Activated CD4-positive, alpha-beta T cell treated with anti-CD3 and anti-CD28 coated beads, Interleukin-2, amount 10 ng/mL, durations not matched to agents 24 days and 14 days (primary cell): ENCODE measurements at regions not wholly inside any gene's neighbourhood (a gene's known extent, or its start where the extent isn't known, plus 50 kb on each side); places are given as distances from the start of the nearest gene placed in this dataset.

Source experiments
- DNase-seq: peaks from one replicate; pipeline ENCODE4 v3.0.0; 2022
- H3K27ac Mint-ChIP-seq: one replicate; pipeline ENCODE4 v1.8.0; 2022; ENCODE audit warnings: mild to moderate bottlenecking, mixed read lengths
- H3K27me3 Mint-ChIP-seq: one replicate; pipeline ENCODE4 v1.8.0; 2022; ENCODE audit warnings: mixed read lengths
- H3K36me3 Mint-ChIP-seq: one replicate; pipeline ENCODE4 v1.8.0; 2022; ENCODE audit warnings: low read depth, mild to moderate bottlenecking, mixed read lengths
- H3K4me1 Mint-ChIP-seq: one replicate; pipeline ENCODE4 v1.8.0; 2021; ENCODE audit warnings: mixed read lengths
- H3K4me3 Mint-ChIP-seq: one replicate; pipeline ENCODE4 v1.8.0; 2022; ENCODE audit warnings: mild to moderate bottlenecking, moderate library complexity, mixed read lengths
- H3K9me3 Mint-ChIP-seq: one replicate; pipeline ENCODE4 v1.8.0; 2021; ENCODE audit warnings: mixed read lengths
- intact Hi-C: fragments of 100-400 bp; cut with micrococcal nuclease; formaldehyde crosslinking; loops from one replicate; pipeline ENCODE4 v1.15.1; 2023

DNA sequence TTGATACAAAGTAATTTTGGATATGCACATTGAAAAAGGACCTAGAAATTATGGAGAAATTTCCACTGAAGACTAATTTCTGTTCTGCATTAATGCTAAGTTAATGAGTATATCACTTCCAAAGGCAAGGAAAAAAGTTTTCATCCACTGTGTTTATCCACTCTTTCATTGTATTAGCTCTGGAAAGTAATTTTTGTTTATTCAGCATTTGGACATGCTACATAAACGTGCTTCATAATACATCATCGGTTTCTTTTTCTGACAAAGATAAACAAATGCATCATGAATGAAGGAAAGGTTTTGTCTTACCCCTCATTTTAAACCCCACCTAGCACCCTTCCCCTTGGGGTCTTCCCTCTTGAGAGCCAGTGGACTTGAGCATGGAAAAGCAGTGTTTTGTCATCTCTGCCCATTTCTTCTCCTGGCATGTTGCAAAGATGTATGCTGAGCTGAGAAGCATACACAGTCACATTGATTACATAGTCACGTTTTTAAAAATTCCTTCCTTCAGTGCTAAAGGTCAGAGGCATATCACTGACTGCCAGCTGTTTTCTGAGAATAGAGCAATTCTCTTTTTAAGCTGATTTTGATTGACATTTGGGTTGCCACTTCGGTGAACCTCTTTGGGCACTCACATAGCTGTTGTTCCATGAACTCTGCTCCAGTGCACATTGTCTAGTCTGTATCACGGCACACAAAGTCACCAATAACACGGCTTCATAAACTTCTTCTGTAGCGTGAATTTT lies 65.9 kb upstream of the C7orf33 start:
- intact Hi-C loops, result no loop called here
- Mint-ChIP-seq H3K27me3 (peaks cover 53% of the 10 kb centered on the region), H3K4me1 (peaks cover 7% of the 10 kb centered on the region), H3K36me3 (no peaks in the 10 kb centered on the region), H3K4me3 (no peak overlapping the region), H3K9me3 (no peaks in the 10 kb centered on the region), H3K27ac (no peak overlapping the region)
- DNase-seq, result no peak

DNA sequence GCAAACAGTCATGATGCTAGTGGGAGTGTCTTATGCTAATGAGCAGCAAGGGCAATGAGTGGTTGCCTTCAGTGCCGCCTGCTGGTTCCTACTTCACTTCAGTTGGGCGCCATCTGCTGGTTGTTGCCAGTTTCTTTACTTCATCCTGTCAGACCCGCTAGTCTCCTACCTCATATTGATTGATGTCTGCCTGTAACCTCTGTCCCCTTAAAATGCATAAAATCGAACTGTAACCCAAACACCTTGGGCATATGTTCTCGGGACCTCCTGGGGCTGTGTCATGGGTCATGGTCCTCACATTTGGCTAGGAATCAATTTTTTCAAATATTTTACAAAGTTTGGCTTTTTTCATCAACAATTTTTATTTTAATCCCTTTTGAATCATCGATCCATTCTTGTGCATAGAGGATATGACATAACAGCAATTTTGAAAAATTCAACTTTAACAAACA lies 62.8 kb upstream of the C7orf33 start:
- Mint-ChIP-seq H3K36me3 (no peaks in the 10 kb centered on the region), H3K27me3 (peaks cover 39% of the 10 kb centered on the region), H3K27ac (no peak overlapping the region), H3K4me3 (no peak overlapping the region), H3K4me1 (peaks cover 7% of the 10 kb centered on the region), H3K9me3 (no peaks in the 10 kb centered on the region)
- DNase-seq, result peak; percentile 95
- intact Hi-C loops, result loop anchor here (1.0 kb wide), 1 partner anchor 23 kb away; no protein-coding TSS in a partner anchor

DNA sequence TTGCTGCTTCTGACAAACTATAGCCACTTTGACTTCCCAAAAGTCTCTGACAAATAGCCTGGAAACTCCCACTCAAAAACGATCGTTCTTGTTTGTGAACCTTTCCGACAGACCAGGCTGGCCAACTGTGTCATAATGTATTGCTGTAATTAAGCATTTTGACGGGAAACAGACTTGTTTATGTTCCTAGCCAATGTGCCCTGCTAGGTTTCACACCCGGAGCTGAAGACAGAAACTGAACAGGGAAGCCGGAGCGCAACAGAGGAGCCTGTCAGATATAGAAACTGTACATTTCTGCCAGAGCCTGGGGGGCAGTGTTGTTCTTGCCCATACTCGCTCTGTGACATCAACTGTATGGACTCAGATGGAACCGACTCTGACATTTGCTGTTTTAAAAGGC lies 55.3 kb upstream of the C7orf33 start:
- Mint-ChIP-seq H3K4me3 (peak overlapping the region; percentile 72), H3K4me1 (peaks cover 7% of the 10 kb centered on the region), H3K27ac (peak overlapping the region; percentile 73), H3K27me3 (peaks cover 6% of the 10 kb centered on the region), H3K36me3 (no peaks in the 10 kb centered on the region), H3K9me3 (no peaks in the 10 kb centered on the region)
- intact Hi-C loops, result no loop called here
- DNase-seq, result peak; percentile 71

DNA sequence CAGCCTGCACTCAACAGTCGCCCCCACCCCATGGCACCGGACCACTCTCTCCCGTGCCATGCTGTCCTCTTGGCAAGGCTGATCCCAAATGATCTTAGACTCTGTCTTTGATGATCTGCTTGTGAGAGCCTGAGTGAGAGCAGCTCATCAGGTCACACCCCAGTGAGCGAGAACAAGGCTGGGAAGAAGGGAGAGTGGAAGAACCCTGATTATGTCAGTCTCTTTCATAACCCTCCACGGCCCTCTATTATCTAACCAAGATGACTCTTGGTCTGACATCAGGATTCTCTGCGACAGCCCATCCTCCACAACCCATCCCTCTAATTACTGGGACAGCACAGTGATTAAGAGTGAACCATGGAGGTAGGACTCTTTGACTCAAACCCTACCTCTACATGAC lies 53.1 kb upstream of the C7orf33 start:
- no peak for DNase-seq
- peaks cover 2% of the 10 kb centered on the region for H3K27me3 Mint-ChIP-seq
- H3K4me1 Mint-ChIP-seq, result peaks cover 7% of the 10 kb centered on the region
- intact Hi-C loops, result no loop called here
- no peaks in the 10 kb centered on the region for H3K9me3 Mint-ChIP-seq
- no peak overlapping the region for H3K4me3 Mint-ChIP-seq
- H3K36me3 Mint-ChIP-seq, result no peaks in the 10 kb centered on the region
- no peak overlapping the region for H3K27ac Mint-ChIP-seq

DNA sequence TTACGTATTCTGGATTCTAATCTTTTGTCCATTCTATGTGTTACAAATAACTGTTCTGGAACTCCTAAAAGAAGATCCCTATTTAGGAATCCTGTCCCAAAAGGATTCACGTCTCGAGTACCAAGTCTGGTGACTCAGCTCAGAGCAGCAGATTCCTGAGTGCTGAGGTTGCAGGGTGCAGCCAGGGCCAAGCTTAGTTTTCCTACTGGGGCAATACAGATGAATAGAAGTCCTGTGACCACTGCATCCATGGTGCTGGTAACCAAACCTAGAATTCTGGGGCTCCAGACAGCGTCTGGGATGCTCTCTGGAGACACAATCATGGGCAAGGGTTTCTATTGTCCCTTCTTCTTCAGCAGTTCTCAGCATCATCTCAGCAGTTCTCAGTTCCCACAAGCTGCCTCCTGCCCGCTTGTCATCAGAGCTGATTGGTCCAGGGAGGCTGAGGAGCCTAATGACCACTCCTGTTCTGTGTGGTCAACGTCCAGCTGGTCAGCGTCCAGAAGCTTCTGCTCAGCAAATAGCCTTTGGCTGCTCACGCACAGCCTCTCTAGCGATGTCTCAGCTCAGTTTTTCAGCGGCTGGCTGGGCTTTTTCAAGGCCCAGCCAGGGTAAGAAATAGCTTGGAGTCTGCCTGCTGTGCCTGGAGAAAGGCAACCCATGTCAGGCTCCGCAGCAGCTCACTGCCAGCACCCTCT lies 50.4 kb upstream of the C7orf33 start:
- Mint-ChIP-seq H3K36me3 (no peaks in the 10 kb centered on the region), H3K4me1 (peaks cover 5% of the 10 kb centered on the region), H3K27ac (no peak overlapping the region), H3K27me3 (no peaks in the 10 kb centered on the region), H3K9me3 (no peaks in the 10 kb centered on the region), H3K4me3 (no peak overlapping the region)
- intact Hi-C loops, result no loop called here
- no peak for DNase-seq
